ENCODE measurements at regions not wholly inside any gene's neighbourhood (a gene's known extent, or its start where the extent isn't known, plus 50 kb on each side); places are given as distances from the start of the nearest gene placed in this dataset.
"Not testable (repeated sequence)": the region's sequence is repeated elsewhere in the genome, so short reads cannot be mapped to it uniquely, and the experiment has no call there.

GRCh38 chr3:20904671-20905070 is 718.7 kb upstream of the SGO1 start:
- no peak for ATAC-seq

- ATAC-seq, result no peak
These were observed 713.0 kb upstream of the SGO1 start for GRCh38 chr3:20898962-20899361.

- no peak for ATAC-seq
These were observed 704.1 kb upstream of the SGO1 start for GRCh38 chr3:20890111-20890519.

GRCh38 chr3:20878691-20879090 is 692.7 kb upstream of the SGO1 start:
- ATAC-seq, result no peak

- ATAC-seq, result no peak
These were observed 687.2 kb upstream of the SGO1 start for GRCh38 chr3:20873235-20873634.

GRCh38 chr3:20870106-20870899 is 684.3 kb upstream of the SGO1 start:
- no peak for ATAC-seq

- ATAC-seq, result no peak
These were observed 679.8 kb upstream of the SGO1 start for GRCh38 chr3:20865803-20866202.

GRCh38 chr3:20861454-20861853 is 675.4 kb upstream of the SGO1 start:
- ATAC-seq, result no peak

- no peak for ATAC-seq
These were observed 671.6 kb upstream of the SGO1 start for GRCh38 chr3:20857636-20858035.

GRCh38 chr3:20853890-20854289 is 667.9 kb upstream of the SGO1 start:
- no peak for ATAC-seq

- ATAC-seq, result no peak
These were observed 666.7 kb upstream of the SGO1 start for GRCh38 chr3:20852712-20853111.

GRCh38 chr3:20849975-20850374 is 664.0 kb upstream of the SGO1 start:
- no peak for ATAC-seq

GRCh38 chr3:20846832-20847231 is 660.8 kb upstream of the SGO1 start:
- no peak for ATAC-seq

GRCh38 chr3:20846066-20846465 is 660.1 kb upstream of the SGO1 start:
- no peak for ATAC-seq

- ATAC-seq, result no peak
These were observed 658.8 kb upstream of the SGO1 start for GRCh38 chr3:20844851-20845250.

- ATAC-seq, result no peak
These were observed 656.8 kb upstream of the SGO1 start for GRCh38 chr3:20842594-20843436.

GRCh38 chr3:20842002-20842401 is 656.0 kb upstream of the SGO1 start:
- no peak for ATAC-seq

- no peak for ATAC-seq
These were observed 651.8 kb upstream of the SGO1 start for GRCh38 chr3:20837676-20838302.

GRCh38 chr3:20836801-20837200 is 650.8 kb upstream of the SGO1 start:
- ATAC-seq, result no peak

- no peak for ATAC-seq
These were observed 647.0 kb upstream of the SGO1 start for GRCh38 chr3:20832963-20833362.

- ATAC-seq, result no peak
These were observed 636.2 kb upstream of the SGO1 start for GRCh38 chr3:20822251-20822650.

GRCh38 chr3:20820872-20821271 is 634.9 kb upstream of the SGO1 start:
- ATAC-seq, result not testable (repeated sequence)

- no peak for ATAC-seq
These were observed 625.6 kb upstream of the SGO1 start for GRCh38 chr3:20811631-20812030.

- ATAC-seq, result no peak
These were observed 625.0 kb upstream of the SGO1 start for GRCh38 chr3:20811006-20811405.

Measured in activated CD4-positive, CD25-positive, alpha-beta regulatory T cell treated with anti-CD3 and anti-CD28 coated beads, Interleukin-2, amount 50 U/mL, for 24 hours (primary cell).